GM21737 (cell line): ENCODE measurements at regions not wholly inside any gene's neighbourhood (a gene's known extent, or its start where the extent isn't known, plus 50 kb on each side); places are given as distances from the start of the nearest gene placed in this dataset.
"Not testable (repeated sequence)": the region's sequence is repeated elsewhere in the genome, so short reads cannot be mapped to it uniquely, and the experiment has no call there.

Source experiments
- ATAC-seq: cut with Tn5 transposase; IDR thresholded peaks from one replicate; pipeline ENCODE4 v1.9.1; 2021; ENCODE audit warnings: mild to moderate bottlenecking, moderate library complexity; ENCODE audit not compliant: unreplicated experiment

DNA sequence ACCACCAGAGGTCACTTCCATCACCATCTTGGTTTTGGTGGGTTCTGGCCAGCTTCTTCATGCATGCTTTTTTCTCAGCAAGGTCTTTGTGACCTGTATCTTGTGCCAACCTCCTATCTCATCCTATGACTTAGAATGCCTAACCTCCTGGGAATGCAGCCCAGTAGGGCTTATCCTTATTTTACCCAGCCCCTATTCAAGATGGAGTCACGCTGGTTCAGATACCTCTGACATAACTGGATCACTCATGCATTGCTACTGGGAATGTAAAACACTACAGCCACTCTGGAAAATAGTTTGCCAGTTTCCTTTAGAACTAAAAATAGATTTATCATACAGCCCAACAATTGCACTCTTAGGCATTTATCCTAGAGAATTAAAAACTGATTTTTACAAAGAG is 219.2 kb downstream of the IRS1 start:
- ATAC-seq, result no peak

DNA sequence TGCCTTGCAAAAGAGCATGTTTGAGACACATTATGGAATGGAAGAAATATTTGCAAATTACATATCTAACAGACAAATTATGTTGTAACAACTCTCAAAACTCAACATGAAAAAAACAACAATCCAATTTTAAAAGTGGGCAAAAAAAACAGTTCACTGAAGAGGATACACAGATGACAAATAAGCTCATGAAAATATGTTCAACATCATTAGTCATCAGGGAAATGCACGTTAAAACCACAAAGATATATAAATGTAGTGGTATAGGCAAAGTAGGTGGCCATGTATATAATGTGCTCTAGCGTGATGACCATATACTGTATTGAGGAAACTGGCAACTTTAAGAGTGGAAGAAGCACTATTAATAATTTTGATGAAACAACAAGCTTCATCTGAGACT is 220.1 kb downstream of the IRS1 start:
- no peak for ATAC-seq

DNA sequence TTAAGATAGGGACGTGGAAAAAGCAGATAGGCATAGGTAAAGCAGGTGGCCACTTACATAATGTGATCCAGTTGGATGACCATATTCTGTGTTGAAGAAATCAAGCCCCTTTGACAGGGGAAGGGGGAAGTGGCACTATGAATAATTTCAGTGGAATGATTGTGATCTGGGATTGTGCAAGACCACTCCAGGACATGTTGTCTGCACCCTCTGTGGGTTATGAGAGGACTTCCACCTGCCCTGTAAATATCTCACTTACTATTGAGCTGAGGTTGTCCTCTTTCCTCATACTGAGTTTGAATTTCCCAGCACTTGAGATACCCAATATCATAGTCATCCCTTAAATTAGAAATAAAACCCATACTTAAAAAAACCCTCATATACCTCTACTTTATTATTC is 220.7 kb downstream of the IRS1 start:
- ATAC-seq, result no peak

DNA sequence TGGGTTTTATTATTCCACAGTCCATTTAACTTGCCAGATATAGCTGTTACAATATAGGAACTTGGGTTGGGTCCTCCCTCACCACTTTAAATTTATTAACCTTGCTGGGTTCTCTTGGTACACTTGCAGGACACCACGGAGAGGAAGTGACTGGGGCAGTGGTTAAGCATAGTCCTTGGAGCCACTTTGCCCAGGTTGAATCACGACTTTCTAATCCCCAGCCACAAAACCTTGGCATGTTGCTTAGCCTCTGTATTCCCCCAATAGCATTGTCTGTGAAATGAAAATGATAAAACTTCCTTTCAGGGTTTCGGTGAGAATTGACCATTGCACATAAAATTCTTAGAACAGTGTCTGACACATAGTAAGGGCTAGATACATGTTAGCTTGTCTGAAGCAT is 221.2 kb downstream of the IRS1 start:
- ATAC-seq, result no peak

DNA sequence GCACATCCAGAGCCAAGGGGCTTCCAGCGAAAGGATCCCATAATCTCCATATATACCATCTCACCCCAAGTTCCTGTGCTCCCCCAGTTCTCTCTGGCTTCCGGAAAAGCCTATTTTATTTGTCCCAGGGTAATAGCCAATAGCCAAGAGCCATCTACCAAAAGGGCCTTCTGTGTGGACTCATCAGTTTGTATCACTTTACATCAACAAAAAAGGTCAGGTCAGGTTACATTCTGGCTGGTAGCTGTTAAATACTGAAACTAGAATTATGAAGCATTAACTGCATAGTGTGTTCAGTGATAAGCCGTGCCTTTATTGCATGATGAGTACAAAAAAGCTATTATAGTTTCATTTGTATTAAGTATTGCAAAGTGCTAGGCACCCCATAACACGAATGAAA is 223.7 kb downstream of the IRS1 start:
- no peak for ATAC-seq

DNA sequence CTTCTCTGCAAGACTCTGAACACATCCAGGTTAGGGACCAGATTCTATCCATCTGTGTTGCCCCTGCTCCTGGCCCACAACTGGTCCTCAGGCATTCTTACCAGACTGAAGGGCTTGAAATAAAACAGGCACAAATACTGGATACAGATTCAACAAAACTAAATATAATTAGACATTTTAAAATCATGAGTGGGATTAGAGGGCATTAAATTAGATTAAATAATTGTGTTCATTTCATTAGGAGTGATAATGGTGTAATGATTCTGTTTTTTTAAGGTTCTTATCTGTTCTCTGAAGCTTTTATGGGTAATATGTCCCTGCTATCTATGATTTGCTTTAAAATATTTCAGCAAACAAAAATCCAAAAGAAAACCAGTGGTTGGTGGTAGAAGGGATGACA is 226.5 kb downstream of the IRS1 start:
- no peak for ATAC-seq

DNA sequence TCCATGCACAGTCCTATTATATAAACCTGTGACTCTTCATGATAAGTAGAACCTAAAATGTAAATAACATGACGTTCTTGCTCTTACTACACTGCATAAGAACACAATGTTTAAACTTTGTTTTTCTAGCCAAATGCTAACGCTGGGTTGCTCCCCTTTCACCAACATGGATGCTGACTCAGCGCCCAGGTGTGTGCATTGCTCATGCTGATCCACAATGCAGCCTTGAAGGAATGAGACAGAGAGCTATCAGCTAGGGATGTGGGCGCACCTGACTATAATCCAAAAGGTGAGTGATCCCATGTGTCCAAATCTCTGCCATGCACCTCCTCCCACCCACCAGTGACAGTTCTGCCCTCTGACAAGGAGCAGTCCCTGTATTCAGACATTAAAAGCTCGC is 235.0 kb downstream of the IRS1 start:
- no peak for ATAC-seq

DNA sequence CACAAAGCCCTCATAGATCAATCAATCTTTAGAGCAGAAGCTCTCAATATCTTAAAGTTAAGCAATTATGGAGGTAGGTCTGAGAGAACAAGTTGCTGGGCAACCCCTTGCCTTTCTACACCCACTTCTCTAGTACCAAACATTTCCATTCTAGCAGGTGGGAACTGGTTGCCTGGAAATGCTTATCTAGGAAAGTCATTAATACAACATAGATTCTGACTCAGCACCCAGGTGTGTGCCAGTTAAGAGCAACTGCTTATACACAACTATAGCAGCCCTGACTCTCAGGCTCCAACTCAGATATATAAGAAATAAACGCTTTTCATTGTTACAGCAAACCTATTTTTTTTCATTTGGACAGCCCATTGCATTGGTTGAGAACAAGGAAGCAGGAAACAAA is 237.7 kb downstream of the IRS1 start:
- ATAC-seq, result no peak

DNA sequence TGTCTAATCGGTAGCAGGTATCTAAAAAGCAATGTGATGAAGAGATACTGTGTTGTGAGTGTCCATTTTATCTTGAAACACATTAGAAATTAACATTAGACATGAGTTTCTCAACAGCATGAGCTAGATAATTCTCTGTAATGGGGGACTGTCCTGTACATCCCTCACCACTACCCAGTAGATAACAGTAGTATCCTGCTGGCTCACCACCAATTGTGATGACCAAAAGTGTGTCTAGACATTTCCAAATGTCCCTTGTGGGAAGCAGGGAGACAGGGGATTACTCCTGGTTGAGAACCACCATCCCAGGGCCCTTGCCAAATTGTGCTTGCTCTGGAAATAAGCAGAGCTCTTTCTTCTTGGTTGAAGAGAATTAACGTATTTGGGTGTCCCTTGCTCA is 239.3 kb downstream of the IRS1 start:
- no peak for ATAC-seq

DNA sequence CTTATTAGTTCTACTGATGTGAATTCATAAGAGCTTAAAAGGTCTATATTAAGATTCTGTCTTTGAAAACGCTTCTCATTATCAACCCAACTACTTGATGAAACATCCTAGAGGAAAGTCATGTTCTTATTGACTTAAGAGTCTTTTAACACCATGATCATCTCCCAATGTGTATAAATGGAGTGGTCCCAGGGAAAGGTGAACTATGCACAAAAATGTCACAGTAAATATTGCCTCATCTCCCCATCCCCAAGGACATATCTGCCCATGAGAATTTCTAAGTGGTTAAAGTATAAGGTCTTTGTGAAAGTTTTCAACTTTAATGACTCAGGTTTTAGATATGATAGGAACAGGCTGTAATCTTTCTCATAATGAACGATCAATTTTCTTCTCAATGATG is 240.1 kb downstream of the IRS1 start:
- ATAC-seq, result no peak

DNA sequence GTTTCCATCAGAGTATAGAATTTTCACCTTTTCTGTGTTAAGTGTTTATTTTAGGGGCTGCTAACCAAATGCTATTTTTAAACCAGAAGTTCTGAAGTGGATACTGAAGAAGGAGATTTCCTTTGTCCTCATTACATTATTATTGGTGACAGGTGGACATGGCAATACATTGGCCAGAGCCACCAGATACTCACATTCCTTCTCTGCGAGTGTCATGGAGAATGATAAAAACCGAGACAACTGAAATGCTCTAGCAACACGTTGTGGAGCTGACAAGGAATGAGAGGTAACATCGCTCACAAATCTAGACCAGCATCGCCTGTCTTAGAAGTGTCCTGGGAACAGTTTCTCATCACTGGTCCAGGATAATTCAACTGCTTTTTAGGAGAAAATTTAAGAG is 241.2 kb downstream of the IRS1 start:
- ATAC-seq, result no peak

DNA sequence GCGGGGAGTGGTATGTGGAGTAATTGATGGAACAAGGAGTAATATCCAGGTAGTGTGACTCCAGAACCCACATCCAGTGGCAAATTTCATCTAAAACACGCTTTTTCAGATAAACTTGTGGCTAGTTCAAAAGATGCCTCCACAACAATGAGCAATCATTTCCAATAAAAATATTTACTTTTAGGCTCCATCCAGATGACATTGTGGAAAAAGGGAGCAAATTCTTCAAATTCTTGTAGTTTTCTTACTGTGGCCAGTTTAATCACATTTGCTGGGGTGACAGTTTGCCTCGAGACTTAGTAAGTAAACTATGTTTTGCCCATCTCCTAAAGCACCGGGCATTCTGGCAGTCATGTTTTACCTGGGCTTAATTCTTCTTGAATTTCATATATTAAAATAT is 243.6 kb downstream of the IRS1 start:
- ATAC-seq, result no peak

DNA sequence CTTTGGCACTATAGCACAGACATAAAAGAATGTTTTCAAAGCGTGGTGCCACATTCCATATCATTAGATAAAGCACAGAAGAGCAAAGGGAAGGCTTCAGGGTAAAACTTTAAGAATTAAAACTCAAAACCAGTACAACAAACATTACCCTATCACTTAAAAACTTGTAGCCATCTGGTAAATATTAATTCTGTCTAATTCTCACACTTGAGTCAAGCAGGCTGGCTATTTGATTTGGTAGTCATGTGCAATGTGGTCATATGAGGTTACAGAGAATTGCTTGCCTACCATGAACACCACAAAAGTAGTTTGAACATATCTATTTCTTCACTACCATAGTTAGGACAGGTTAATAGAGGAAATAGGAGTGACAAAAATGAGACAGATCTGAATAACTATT is 244.9 kb downstream of the IRS1 start:
- ATAC-seq, result no peak

DNA sequence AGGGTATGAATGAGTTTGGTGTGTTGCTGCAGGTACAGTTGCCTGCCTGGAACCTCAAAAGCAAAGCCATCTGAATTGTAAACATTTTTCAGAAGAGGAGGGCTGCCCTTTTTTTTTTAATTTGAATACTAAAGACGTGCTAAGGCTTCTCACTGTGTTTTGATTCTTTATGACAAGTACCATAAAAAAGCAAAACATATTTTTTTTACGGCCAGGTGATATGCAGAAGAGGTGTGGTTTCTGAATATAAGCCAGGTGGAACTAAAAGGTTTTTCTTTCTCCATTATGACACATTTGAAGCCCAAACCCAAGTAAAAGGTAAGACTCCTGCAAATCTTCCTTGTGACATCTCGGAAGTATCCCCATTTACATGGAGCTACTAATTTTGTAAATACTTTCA is 246.3 kb downstream of the IRS1 start:
- no peak for ATAC-seq

DNA sequence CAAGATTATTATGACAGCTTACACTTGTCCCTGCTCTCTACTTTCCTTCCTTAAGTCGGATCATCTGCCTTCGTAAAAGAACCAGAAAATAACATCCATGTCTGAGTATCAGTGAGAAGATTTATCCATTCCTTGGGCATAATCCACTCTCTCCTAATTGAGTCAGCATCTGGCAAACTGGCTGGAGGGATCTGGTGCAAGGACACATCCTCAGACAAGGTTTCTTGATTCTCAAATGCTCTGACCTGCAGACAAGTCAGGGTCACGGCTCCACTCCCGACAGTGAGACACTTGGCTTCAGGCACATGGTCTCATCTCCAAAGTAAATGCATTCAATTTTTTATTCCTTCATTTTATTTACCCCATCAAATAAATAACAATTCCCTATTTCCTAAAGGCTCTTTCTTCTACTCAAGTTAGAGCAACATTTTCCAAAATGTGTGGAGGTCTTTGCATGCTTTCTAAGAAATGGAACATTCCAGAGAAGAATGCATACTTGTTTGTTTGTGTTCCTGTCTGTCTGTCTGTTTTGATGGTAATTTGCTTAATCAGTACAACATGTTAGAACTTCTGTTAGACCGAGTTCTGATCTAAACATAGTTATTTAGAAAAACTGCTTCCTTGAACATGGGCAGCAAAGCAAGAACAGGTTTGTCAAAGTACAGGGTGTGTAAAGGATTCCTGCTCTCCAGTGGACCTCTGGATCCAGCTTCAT is 246.9 kb downstream of the IRS1 start:
- ATAC-seq, result no peak

DNA sequence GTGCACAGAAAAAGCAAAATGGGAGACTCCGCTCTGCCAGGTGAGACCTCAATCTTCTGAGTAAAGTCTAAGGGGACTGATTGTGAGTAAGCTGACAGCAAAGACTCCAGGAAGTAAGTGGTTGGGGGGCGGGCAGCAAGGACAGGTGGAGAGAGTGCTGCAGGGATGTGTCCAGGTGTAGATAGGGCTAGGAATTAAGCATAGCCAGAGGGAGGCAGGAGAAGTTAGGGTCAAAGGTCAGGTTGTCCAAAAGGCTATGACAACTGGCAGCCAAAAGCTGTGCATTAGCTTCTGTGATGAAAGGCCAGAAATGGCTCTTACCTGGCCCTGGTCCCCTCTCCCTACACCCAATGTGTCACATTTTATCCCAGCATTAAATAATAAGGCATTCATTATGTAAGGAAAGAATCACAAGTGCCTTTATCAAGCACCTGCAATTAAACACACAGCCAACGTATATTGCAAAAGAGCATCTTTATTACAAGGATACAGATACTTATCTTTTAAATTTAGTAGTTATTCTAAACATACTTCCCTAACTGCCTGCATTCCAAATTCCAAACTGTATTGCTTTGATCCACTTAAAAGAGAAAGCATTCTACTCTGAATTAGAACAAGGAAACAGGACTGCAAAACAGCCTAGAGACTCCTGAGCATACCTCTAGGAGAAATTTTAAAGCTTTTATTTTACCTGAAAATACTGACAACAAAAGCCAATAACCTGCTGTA is 247.9 kb downstream of the IRS1 start:
- ATAC-seq, result no peak

DNA sequence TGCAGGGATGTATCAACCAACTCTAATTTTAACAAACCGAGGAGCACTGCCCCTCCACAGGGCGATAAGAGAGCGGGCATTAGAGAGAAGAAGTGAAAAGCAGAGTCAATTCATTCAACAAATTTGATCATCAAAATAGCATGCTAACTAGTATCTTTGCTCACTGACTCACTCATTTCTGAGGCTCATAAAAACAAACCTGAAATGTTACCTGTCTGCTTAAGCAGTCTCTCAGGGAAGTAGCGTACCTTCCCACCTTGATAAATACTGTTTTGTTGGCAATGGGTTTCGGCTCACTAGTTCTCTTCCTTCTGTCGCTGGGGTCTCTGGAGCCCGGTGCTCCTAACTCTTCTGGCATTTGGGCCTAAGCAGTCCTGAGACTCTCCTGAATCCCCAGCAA is 248.8 kb downstream of the IRS1 start:
- no peak for ATAC-seq

DNA sequence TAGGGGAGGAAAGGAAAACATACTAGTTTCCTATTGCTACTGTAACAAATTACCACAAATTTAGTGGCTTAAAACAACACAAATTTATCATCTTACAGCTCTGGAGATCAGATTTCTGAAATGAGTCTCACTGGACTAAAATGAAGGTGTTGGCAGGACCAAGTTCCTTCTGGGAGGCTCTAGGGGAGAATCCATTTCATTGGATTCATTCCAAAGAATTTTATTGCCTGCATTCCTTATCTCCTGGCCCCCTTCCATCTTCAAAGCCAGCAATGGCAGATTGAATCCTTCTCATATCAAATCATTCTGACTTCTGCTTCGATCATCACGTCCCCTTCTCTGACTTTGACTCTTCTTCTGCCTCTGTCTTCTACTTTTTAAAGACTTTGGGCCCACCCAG is 250.9 kb downstream of the IRS1 start:
- ATAC-seq, result no peak

DNA sequence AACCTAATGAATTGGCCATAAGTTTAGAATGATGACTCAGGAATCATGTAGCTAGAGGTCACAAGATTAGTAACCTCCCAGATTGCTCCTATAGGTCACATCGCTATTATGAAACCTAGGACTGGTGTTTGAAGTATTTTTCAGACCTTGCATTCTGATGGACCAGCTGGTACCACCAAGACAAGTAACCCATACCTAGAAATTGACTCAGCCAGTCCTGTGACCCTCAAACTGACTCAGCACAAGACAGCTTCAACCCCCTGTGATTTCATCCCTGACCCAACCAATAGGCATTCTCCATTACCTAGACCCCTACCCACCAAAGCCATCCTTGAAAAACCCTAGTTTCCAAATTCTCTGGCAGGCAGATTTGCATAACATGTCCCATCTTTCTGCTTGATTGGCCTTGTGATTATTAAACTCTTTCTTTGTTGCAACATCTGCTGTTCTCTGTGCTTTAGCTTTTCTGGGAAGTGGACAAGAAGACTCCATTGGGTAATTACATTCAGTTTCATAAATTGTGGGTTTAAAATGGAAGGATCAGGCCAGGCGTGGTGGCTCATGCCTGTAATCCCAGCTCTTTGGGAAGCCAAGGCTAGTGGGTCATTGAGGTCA is 254.9 kb downstream of the IRS1 start:
- ATAC-seq, result no peak

DNA sequence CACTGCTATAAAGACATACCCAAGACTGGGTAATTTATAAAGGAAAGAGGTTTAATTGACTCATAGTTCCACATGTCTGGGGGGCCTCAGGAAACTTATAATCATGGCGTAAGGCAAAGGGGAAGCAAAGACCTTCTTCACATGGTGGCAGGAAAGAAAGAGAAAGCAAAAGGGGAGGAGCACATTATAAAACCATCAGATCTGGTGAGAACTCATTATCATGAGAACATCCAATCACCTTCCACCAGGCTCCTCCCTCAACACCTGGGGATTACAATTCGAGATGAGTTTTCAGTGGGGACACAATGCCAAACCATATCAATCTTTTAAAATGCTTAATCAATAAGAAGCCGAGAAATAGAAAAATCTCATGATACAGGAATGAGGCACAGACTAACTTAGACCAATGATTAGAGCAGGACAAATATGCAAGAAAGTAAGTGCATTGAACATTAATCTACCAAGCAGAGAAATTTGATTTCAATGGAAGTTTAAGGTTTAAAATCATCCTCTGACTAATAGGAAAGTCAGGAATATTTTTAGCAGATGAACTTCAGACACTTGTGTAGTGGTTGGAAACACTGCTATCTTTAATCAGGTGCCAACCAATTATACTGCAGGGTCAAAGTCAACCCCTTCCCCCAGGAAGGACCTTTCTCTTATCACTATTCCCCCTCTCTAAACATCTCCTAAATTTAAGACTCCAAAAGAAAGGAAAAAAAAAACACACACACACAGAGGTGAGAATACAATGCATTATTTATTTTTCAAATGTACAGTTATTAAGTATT is 259.2 kb downstream of the IRS1 start:
- ATAC-seq, result no peak

DNA sequence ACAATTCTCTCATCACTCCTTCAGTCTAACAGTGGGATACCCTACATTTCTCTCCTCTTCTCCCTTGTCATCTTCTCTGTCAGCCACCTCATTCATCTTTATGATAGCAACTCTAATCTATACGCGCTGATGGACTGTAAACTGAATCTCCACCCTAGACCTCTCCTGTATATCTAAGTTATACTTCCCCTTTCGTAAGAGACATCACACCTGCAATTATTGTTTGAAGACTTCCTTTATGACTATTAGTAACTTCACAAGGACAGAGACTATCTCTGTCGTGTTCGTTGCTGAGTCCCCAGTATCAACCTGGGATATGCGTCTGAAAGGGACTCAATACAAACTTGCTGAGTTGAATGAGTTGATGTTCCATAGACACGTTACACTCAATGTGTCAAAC is 263.2 kb downstream of the IRS1 start:
- no peak for ATAC-seq

DNA sequence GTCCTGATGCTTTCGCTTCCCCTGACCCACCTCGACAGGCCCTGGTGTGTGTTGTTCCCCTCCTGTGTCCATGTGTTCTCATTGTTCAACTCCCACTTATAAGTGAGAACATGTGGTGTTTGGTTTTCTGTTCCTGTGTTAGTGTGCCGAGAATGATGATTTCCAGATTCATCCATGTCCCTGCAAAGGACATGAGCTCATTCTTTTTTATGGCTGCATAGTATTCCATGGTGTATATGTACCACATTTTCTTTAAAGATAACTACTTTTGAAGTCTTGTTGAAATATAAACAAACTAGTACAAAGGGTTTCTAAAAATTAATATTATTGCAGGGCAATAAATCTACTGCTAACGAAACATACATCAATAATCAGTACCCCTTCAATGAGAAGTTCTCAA is 266.6 kb downstream of the IRS1 start:
- ATAC-seq, result not testable (repeated sequence)
